CD4-positive, alpha-beta T cell treated with Interleukin-21 for 1 hour (primary cell): ENCODE measurements at regions not wholly inside any gene's neighbourhood (a gene's known extent, or its start where the extent isn't known, plus 50 kb on each side); places are given as distances from the start of the nearest gene placed in this dataset.
"Not testable (repeated sequence)": the region's sequence is repeated elsewhere in the genome, so short reads cannot be mapped to it uniquely, and the experiment has no call there.

Experiments
- DNase-seq: peaks from one replicate; pipeline ENCODE4 v3.0.0-alpha.2; 2020

DNA sequence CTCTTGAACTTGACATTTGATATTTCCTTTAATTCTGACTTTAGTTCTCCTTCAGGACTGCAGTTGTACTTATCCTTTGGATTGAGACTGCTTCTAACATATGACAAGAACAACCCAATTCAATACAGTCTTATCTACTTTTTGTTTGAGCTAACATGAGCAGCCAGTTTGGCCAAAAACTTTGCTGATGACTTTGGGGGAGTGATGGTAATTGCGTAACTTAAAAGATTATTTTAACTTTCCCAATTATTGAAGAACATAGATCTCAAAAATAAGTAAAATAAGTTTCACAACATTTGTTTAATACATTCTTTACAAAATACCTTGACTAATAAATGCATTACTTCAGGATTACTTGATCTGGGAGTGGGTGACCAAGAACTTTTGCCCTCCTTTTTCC is 1311.1 kb upstream of the NRXN1 start:
- DNase-seq, result no peak

DNA sequence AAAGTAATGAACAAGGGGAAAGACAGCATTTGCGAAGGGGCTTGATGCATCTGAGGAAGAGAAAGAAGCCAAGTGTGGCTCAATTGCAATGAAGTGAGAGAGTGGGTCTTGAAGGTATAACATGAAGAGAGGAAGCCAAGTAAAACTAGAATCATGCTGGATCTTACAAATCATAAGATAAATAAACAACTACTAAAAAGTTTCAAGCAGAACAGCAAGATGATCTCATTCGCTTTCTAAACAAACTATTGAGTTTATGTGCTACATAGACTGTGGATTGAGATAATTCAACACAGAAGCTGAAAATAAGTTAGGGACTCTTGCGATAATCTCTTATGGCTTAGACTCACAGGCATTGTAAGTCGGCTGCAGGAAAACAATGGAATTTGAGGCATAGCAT is 1310.5 kb upstream of the NRXN1 start:
- no peak for DNase-seq

GRCh38 chr2:52341732-52342131 is 1309.8 kb upstream of the NRXN1 start:
- no peak for DNase-seq

DNA sequence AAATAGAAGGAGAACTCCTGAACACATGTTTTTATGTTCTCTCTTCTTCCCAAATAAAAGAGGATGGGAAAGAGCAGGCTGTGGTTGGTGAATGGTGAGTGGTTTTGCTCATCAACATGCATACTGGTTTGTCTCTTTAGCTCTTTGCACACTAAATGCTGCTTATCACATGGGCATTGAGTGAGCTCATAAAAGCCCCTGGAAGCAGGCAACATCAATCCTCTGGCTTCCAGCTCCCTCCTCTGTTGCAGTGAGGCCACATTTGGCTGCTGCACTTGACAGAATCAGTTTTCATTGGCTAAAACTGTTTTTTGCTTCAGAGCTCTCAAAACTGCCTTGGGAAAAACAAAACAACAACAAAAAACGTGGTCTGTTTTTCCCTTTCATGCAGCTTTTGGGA is 1308.2 kb upstream of the NRXN1 start:
- DNase-seq, result no peak

DNA sequence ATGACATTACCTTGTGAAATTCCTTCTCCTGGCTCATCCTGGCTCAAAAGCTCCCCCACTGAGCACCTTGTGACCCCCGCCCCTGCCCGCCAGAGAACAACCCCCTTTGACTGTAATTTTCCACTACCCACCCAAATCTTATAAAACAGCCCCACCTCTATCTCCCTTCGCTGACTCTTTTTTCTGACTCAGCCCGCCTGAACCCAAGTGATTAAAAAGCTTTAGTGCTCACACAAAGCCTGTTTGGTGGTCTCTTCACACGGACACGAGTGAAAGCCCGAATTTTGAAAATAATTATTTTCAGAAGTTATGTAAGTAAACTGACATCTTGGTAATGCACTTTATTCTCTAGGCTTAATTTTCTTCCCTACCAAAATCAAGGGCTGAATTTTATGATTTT is 1305.9 kb upstream of the NRXN1 start:
- not testable (repeated sequence) for DNase-seq

GRCh38 chr2:52336951-52337350 is 1305.0 kb upstream of the NRXN1 start:
- DNase-seq, result no peak

DNA sequence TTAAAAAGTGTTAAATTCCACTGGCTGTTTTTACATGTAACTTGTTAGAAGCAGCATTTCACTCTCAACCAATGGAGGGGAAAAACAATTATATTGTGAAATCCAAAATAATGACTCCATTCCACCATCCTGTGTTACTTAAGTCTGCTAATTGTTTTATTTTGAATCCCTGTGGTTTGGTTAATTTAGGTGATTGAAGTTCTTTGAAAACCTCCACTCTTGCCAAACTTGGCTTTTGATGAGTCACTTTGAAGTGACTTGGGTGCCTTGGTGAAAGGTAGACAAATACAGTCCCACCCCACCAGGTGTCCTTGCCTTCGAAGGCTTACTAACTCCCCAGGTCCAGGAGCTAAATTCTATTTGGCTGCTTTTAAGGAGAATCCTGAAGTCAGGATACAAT is 1303.8 kb upstream of the NRXN1 start:
- DNase-seq, result no peak

DNA sequence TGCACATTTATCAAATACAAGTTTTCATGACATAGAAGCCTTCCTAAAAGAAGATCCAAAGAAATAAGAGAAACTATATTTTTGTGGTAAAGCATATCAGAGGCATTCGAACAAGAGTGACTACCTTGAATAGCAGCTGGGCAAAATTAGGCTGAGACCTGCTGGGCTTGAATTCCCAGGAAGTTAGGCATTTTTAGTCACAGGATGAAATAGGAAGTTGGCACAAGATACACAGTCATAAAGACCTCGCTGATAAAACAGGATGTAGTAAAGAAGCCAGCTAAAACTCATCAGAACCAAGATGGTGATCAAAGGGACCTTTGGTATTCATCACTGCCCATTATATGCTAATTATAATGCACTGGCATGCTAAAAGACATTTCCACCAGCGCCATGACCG is 1302.3 kb upstream of the NRXN1 start:
- no peak for DNase-seq

DNA sequence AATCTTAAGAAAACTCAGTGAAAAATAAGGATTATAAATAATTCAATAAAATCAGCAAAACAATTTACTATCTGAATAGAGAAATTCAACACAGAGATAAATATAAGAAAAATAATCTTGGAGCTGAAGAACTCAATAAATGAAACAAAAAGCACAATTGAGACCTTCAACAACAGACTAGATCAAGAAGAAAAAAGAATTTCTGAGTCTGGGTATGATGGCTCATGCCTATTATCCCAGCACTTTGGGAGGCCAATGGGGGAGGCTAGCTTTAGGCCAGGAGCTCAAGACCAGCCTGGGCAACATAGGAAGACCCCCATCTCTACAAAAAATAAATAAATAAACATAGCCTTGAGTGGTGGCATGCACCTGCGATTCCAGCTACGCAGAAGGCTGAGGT is 1295.7 kb upstream of the NRXN1 start:
- no peak for DNase-seq

DNA sequence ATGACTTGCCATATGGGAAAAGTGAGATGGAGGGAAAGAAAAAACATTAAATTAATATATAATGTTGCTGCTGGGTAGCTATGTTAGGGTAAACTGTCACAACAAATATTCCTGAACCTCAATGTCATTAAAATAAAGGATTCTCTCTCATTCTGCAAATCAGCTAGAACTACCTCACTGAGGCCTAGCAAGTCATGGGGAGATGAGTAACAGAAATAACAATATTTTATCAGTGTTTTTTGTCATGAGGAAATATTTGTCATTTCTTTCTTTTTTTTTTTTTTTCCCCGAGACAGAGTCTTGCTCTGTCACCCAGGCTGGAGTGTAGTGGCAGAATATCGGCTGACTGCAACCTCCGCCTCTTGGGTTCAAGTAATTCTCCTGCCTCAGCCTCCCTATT is 1282.3 kb upstream of the NRXN1 start:
- no peak for DNase-seq

GRCh38 chr2:52312486-52312885 is 1280.6 kb upstream of the NRXN1 start:
- no peak for DNase-seq

- DNase-seq, result no peak
Measured at GRCh38 chr2:52311862-52312261, 1279.9 kb upstream of the NRXN1 start.

DNA sequence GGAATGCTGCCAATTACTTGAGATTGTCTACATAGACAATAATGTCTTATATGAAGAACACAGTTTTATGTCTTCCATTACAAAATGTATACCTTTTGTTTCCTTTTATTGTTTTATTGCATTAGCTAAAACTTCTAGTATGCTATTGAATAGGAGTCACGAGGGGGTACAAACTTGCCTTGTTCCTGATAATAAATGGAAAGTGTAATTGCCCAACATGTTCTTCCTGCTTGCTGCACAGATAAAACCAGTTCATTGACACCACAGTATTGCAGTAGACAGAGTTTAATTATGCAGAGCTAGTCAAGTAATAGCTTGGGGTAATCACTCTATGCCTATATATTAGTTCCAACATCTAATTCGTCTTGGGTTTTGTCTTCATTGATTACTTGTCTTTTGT is 1276.2 kb upstream of the NRXN1 start:
- no peak for DNase-seq

- no peak for DNase-seq
Measured at GRCh38 chr2:52294628-52295027, 1262.7 kb upstream of the NRXN1 start.

GRCh38 chr2:52292801-52293200 is 1260.9 kb upstream of the NRXN1 start:
- no peak for DNase-seq

- no peak for DNase-seq
Measured at GRCh38 chr2:52289741-52290140, 1257.8 kb upstream of the NRXN1 start.

DNA sequence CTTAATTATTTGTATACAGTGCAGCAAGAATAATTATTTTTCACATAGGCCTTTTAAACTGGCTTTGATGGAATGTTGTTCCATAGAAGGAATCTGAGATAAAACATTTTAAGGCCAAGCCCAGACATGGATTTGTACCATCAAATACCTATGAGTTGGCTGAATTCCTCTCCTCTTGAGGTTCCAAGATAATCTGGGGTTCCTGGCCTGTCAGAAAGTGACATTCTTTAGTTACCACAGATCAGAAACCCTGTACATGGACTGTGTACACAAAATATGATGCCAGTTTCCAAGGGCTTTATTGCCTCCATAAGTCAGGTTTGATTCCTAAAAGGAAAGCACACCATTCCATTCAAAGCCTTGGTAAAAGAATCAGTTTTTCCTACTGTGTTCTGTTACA is 1256.7 kb upstream of the NRXN1 start:
- no peak for DNase-seq

DNA sequence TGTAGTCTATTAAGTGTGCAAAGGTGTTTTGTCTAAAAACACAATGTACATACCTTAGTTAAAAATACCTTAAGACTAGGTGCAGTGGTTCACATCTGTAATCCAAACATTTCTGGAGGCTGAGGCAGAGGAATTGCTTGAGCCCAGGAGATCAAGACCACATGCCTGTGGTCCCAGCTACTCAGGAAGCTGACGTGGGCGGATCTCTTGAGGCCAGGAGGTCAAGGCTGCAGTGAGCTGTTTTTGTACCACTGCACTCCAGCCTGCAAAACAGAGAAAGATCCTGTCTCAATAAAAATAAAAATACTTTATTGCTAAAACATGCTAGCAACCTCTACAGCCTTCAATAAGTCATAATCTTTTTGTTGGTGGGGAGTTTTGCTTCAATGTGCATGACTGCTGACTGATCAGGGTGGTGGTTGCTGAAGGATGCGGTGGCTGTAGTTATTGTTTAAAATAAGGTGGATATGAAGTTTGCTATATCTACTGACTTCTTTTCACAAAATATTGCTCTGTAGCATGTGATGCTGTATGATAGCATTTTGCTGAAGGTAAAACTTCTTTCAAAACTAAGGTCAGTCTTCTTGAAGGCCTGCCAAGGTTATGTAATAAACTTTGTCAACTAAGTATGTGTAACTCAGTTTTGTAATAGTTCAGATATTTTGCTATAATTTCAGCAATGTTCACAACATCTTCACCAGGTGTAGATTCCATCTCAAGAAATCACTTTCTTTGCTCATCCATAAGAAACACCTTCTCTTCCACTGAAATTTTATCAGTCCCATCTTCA is 1238.0 kb upstream of the NRXN1 start:
- no peak for DNase-seq

- DNase-seq, result no peak
Measured at GRCh38 chr2:52264911-52265310, 1233.0 kb upstream of the NRXN1 start.

- DNase-seq, result no peak
Measured at GRCh38 chr2:52264488-52264887, 1232.6 kb upstream of the NRXN1 start.

DNA sequence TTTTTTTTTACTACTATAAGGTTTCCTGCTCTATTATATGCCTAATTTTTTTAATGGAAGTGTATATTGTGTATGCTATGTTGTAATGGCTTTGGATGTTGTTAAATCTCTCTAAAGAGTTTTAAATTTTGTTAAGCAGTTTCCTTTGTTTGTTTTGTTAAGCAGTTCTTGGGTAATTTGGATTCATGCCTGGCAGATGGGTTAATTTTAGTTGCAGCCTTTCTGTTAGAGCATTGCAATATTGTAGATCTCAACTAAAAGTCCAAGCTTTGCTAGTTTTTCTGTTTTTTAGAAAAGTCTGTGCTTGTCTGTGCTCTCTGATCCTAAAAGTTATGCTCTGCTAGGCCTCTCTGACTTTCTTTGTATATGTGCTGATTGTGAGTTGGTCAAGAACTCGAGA is 1229.0 kb upstream of the NRXN1 start:
- no peak for DNase-seq

GRCh38 chr2:52258967-52259366 is 1227.0 kb upstream of the NRXN1 start:
- not testable (repeated sequence) for DNase-seq

DNA sequence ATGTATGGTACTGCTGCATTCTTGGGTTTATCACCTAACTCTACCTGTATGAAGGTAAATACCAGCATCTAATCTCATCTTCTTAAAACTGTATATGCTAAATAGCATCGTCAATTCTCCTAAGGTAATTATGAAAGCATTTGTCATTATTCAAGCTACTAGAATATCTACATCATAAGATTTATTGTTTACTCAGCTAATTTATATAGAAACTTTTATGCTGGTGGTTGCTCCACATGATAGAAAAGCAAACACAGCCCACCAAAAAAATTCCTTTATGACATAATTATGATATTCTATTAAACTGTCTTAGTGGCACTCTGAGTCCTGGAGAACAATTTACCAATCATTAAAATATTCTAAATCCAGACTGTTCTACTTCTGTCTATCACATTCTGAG is 1226.1 kb upstream of the NRXN1 start:
- DNase-seq, result no peak

- no peak for DNase-seq
Measured at GRCh38 chr2:52253416-52253980, 1221.6 kb upstream of the NRXN1 start.

GRCh38 chr2:52238782-52239181 is 1206.8 kb upstream of the NRXN1 start:
- no peak for DNase-seq
